Progenitor cell of endocrine pancreas (in vitro differentiated cells): ENCODE measurements at regions not wholly inside any gene's neighbourhood (a gene's known extent, or its start where the extent isn't known, plus 50 kb on each side); places are given as distances from the start of the nearest gene placed in this dataset.

Experiments used
- DNase-seq: peaks from one replicate; pipeline ENCODE4 v3.0.0; 2021; ENCODE audit warnings: low spot score; ENCODE audit not compliant: unreplicated experiment
- H3K27ac Mint-ChIP-seq: 2 replicates; pipeline ENCODE4 v1.8.0; 2021; ENCODE audit warnings: mild to moderate bottlenecking, moderate library complexity, mixed read lengths
- H3K27me3 Mint-ChIP-seq: 2 replicates; pipeline ENCODE4 v1.8.0; 2021; ENCODE audit warnings: mixed read lengths
- H3K36me3 Mint-ChIP-seq: 2 replicates; pipeline ENCODE4 v1.8.0; 2022; ENCODE audit warnings: mixed read lengths; ENCODE audit not compliant: insufficient read depth
- H3K4me1 Mint-ChIP-seq: 2 replicates; pipeline ENCODE4 v1.8.0; 2021; ENCODE audit warnings: low read depth, mixed read lengths
- H3K4me3 Mint-ChIP-seq: 2 replicates; pipeline ENCODE4 v1.8.0; 2021; ENCODE audit warnings: low read depth, mild to moderate bottlenecking, moderate library complexity, mixed read lengths
- H3K9me3 Mint-ChIP-seq: 2 replicates; pipeline ENCODE4 v1.8.0; 2021; ENCODE audit warnings: low read depth, mixed read lengths
- TF ChIP-seq, protein P1 (sequence below): fragments of 200-600 bp; sonication (generic); IDR thresholded peaks from one replicate; pipeline ENCODE4 v1.5.0; 2021; ENCODE audit warnings: antibody characterized with exemption, mild to moderate bottlenecking; ENCODE audit not compliant: unreplicated experiment

DNA sequence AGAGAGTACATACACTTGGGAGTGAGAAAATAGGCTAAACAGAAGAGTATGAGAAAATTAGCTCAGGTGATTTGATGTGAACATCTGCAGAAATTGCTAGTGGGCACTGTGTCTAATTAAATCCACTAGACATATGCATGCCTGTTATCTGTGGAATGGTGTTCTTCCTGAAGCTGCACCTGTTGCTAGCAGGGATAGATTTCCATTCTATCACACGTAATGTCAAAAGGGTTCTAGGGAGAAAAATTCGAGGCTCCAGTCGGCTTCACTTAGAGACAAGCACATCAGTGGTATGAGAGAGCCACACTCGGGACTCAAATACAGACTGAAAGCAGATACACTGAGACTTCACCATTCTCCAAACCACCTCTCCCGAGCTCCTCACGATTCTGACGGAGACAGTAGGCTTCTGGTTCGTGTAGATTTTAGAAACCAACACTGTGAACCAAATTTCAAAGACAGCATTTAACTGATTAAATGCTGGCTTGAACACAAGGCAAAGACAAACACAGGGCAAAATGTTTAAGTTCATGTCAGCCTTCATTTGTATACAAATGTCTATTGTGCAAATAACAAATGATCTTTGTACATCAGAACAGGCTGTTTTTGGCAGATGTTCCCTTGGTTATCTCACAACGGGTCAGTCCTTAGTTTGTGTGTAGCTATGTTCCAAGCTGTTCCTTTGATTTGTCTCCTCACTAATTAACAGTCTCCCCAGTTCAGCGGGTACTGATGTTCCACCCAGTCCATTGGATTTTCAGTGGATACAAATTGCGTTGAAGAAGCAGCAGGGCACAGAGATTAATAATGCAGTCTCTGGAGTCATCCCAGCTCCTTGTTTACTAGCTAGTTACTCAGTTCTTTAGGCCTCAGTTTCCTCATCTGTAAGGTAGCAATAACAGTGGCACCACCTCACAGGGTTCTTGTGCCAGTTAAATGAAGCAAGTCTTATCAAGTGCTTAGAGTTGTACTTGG, 131.0 kb upstream of the IFNGR1 start:
- no peak for DNase-seq
- Mint-ChIP-seq H3K4me1 (peaks cover 21% of the 10 kb centered on the region), H3K27me3 (peaks cover 5% of the 10 kb centered on the region), H3K36me3 (no peaks in the 10 kb centered on the region), H3K9me3 (no peaks in the 10 kb centered on the region), H3K4me3 (no peak overlapping the region), H3K27ac (no peak overlapping the region)
- TF ChIP-seq, protein P1, sequence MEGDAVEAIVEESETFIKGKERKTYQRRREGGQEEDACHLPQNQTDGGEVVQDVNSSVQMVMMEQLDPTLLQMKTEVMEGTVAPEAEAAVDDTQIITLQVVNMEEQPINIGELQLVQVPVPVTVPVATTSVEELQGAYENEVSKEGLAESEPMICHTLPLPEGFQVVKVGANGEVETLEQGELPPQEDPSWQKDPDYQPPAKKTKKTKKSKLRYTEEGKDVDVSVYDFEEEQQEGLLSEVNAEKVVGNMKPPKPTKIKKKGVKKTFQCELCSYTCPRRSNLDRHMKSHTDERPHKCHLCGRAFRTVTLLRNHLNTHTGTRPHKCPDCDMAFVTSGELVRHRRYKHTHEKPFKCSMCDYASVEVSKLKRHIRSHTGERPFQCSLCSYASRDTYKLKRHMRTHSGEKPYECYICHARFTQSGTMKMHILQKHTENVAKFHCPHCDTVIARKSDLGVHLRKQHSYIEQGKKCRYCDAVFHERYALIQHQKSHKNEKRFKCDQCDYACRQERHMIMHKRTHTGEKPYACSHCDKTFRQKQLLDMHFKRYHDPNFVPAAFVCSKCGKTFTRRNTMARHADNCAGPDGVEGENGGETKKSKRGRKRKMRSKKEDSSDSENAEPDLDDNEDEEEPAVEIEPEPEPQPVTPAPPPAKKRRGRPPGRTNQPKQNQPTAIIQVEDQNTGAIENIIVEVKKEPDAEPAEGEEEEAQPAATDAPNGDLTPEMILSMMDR, result no peak

DNA sequence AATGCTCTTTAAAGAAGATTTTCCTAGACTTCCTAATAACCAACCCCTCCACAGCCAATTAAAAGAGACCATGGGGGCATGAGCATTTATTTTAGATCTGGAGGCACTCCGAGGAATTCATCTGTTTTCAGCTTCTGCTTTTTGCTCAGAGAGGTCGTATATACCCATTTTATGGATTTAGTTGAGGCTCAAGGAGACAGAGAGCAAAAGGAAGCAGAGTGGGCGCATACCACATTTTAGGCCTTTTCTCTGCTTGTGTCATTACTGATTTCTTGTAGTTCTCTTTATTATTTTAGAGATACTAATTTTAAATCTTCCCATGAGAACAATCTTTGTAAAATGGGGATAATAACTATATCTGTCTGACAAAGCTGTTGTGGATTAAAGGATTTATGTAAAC, 129.6 kb upstream of the IFNGR1 start:
- Mint-ChIP-seq H3K27me3 (peaks cover 12% of the 10 kb centered on the region), H3K9me3 (no peaks in the 10 kb centered on the region), H3K4me3 (no peak overlapping the region), H3K4me1 (peaks cover 14% of the 10 kb centered on the region), H3K27ac (no peak overlapping the region), H3K36me3 (no peaks in the 10 kb centered on the region)
- TF ChIP-seq, protein P1, result no peak
- no peak for DNase-seq

DNA sequence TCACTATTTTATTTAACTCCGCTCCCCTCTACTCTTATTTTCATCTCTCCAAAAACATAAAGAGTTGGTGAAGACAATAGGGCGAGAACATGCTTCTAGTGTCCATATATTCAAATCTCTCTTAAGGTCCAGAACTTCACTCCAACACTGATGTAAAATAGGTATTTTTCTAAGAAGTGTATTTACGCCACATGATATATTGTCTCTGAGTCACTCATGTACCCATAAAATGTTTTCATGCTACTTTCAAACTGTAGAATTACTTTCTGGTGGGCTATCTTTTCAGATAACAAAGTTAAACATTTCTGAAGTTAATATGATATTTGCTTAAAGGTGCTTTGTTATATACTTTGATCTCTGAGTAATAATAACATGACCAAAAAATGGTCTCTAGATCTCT, 124.1 kb upstream of the IFNGR1 start:
- Mint-ChIP-seq H3K4me1 (peaks cover 8% of the 10 kb centered on the region), H3K4me3 (no peak overlapping the region), H3K9me3 (no peaks in the 10 kb centered on the region), H3K36me3 (no peaks in the 10 kb centered on the region), H3K27ac (no peak overlapping the region), H3K27me3 (peaks cover 14% of the 10 kb centered on the region)
- DNase-seq, result no peak
- TF ChIP-seq, protein P1, result no peak

DNA sequence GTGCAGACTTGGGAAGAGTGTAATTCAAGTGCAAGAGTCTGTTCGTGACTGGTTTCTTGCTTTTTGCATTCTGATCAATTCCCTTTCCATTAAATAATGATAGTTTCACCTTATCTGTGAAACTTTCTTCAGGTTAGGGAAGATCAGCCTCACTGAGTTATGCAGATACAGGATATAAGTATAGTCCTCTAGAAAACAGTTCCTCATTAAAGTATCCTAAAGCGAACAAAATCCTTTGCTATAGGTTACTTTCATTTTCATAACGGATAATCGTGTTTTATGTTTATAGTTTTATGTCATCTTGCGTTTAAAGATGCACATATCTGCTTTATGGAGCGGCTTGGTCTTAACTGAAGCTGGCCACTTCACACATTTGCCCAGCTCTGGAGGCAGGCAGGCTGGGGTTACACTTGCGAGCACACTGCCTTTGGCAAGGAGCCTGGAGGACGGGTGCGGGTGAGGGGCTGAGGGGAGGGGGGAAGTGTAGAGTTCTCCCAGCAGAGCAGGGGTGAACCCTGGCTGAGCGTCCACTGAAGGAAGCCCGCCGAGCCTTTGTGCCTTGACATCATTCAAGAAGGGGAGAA, 123.5 kb upstream of the IFNGR1 start:
- TF ChIP-seq, protein P1, result no peak
- Mint-ChIP-seq H3K4me3 (no peak overlapping the region), H3K9me3 (no peaks in the 10 kb centered on the region), H3K27ac (no peak overlapping the region), H3K27me3 (peaks cover 14% of the 10 kb centered on the region), H3K36me3 (no peaks in the 10 kb centered on the region), H3K4me1 (peaks cover 8% of the 10 kb centered on the region)
- DNase-seq, result no peak

DNA sequence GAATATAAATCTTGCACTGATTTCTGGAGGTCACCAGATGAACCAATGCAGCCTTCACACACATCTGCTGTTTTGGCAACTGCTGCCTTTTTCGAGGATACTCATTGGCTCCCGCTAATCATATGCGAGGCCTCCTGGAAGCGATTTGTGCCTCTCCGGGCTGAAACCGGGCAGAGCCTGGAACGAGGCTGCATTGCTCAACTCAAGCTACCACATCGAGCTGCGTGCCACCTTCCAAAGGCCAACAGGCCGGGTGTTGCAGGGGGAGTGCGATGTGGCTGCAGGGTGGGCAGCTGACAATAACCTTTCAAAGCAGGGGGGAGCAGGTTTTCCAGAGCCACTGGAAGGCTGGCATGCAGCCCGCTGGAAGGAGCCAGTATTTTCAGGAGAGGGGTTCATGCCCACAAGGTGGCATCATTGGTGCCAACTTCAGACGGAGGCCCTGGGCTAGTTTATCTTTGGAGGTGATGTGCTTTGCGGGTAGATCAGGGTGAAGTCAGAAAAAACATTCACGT, 122.6 kb upstream of the IFNGR1 start:
- Mint-ChIP-seq H3K9me3 (no peaks in the 10 kb centered on the region), H3K27me3 (peaks cover 14% of the 10 kb centered on the region), H3K4me3 (no peak overlapping the region), H3K27ac (no peak overlapping the region), H3K4me1 (peaks cover 8% of the 10 kb centered on the region), H3K36me3 (no peaks in the 10 kb centered on the region)
- TF ChIP-seq, protein P1, result no peak
- no peak for DNase-seq
